ENCODE measurements at regions not wholly inside any gene's neighbourhood (a gene's known extent, or its start where the extent isn't known, plus 50 kb on each side); places are given as distances from the start of the nearest gene placed in this dataset.

DNA sequence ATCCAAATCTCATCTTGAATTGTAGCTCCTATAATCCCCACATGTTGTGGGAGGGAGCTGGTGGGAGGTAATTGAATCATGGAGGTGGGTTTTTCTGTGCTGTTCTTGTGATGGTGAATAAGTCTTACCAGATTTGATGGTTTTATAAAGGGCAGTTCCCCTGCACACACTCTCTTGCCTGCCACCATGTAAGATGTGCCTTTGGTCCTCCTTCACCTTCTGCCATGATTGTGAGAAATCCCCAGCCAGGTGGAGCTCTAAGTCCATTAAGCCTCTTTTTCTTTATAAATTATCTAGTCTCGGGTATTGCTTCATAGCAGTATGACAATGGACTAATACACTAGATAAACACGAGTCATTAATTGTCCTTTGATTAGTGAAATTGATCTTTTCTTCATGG lies 214.5 kb upstream of the CFAP20DC start:
- no peak for TF ChIP-seq POLR2AphosphoS5 (IDR thresholded peaks at IDR 0.05; ENCODE audit: low read depth, low read length)
- TF ChIP-seq POLR2A (IDR thresholded peaks at IDR 0.05; ENCODE audit: low read depth, low read length) = no peak
- no peak for TF ChIP-seq TAF1 (IDR thresholded peaks at IDR 0.05; ENCODE audit: low read depth, low read length)
- no peak for TF ChIP-seq SPI1 (IDR thresholded peaks at IDR 0.05; ENCODE audit: low read depth, low read length)
- TF ChIP-seq POU2F2 (IDR thresholded peaks at IDR 0.05; ENCODE audit: low read depth, low read length) = no peak

All from GM12891 (cell line).